Left lung (tissue), 4 donors: ENCODE measurements at regions not wholly inside any gene's neighbourhood (a gene's known extent, or its start where the extent isn't known, plus 50 kb on each side); places are given as distances from the start of the nearest gene placed in this dataset.

Source experiments
- ATAC-seq: fragments of 200-7000 bp; cut with Tn5 transposase; one replicate; pipeline ENCODE4 v1.9.1; 2020; ENCODE audit warnings: moderate library complexity
- DNase-seq, 4 donors: peaks; one replicate each; pipeline ENCODE4 v3.0.0-alpha.2; 2013 to 2020
- H3K27ac ChIP-seq, 2 donors: fragments of 200-600 bp; sonication (generic) in 1 of 2; one replicate each; pipeline versions ENCODE4 v1.5.0 to v1.8.0; 2020 to 2021
- H3K27me3 ChIP-seq, 2 donors: fragments of 200-600 bp; sonication (generic) in 1 of 2; one replicate each; pipeline versions ENCODE4 v1.5.0 to v1.8.0; 2020 to 2021
- H3K36me3 ChIP-seq, 2 donors: fragments of 200-600 bp; sonication (generic) in 1 of 2; one replicate each; pipeline versions ENCODE4 v1.5.0 to v1.8.0; 2020 to 2021
- H3K4me1 ChIP-seq, 2 donors: fragments of 200-600 bp; one replicate each; pipeline ENCODE4 v1.8.0; 2021
- H3K4me3 ChIP-seq, 2 donors: fragments of 200-600 bp; sonication (generic) in 1 of 2; one replicate each; pipeline versions ENCODE4 v1.5.0 to v1.8.0; 2020 to 2021; ENCODE audit warnings: mild to moderate bottlenecking in 1 of 2
- H3K9me3 ChIP-seq, 2 donors: fragments of 200-600 bp; sonication (generic) in 1 of 2; one replicate each; pipeline versions ENCODE4 v1.5.0 to v1.8.0; 2020 to 2021
- intact Hi-C, 2 donors: fragments of 100-400 bp; cut with DNase I; formaldehyde crosslinking; loops; one replicate each; pipeline versions ENCODE4 v1.11.2 to v1.14.2; 2022
- TF ChIP-seq, protein P1 (sequence below), 2 donors: fragments of 200-600 bp; sonication (generic) in 1 of 2; IDR thresholded peaks; one replicate each; pipeline versions ENCODE4 v1.5.0 to v1.8.0; 2021; ENCODE audit warnings: antibody characterized with exemption in 2 of 2
- donor health status: DM: no; HTN: yes; CAD: no.
- donor health status: DM: no; HTN: no; CAD: no.

DNA sequence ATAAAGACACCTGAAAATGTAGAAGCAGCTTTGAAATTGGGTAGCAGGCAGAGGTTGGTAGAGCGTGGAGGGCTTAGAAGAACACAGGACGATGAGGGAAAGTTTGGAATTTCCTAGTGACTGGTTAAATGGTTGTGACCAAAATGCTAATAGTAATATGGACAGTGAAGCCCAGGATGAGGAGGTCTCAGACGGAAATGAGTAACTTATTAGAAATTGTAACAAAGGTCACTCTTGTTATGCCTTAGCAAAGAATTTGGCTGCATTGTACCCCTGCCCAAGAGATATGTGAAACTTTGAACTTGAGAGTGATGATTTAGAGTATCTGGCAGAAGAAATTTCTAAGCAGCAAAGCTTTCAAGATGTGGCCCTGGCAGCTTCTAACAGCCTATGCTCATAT lies 382.5 kb downstream of the KCNN2 start:
- ATAC-seq (no peak), DNase-seq (no peak)
- H3K9me3 ChIP-seq: peaks cover 0 to 3% of the 10 kb centered on the region in 2 donors
- TF ChIP-seq, protein P1, sequence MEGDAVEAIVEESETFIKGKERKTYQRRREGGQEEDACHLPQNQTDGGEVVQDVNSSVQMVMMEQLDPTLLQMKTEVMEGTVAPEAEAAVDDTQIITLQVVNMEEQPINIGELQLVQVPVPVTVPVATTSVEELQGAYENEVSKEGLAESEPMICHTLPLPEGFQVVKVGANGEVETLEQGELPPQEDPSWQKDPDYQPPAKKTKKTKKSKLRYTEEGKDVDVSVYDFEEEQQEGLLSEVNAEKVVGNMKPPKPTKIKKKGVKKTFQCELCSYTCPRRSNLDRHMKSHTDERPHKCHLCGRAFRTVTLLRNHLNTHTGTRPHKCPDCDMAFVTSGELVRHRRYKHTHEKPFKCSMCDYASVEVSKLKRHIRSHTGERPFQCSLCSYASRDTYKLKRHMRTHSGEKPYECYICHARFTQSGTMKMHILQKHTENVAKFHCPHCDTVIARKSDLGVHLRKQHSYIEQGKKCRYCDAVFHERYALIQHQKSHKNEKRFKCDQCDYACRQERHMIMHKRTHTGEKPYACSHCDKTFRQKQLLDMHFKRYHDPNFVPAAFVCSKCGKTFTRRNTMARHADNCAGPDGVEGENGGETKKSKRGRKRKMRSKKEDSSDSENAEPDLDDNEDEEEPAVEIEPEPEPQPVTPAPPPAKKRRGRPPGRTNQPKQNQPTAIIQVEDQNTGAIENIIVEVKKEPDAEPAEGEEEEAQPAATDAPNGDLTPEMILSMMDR (IDR thresholded peaks at IDR 0.05): no peak
- intact Hi-C loops: no loop called here
- no peaks in the 10 kb centered on the region for H3K27me3 ChIP-seq
- H3K4me3 ChIP-seq: no peak overlapping the region
- no peak overlapping the region for H3K27ac ChIP-seq
- no peaks in the 10 kb centered on the region for H3K36me3 ChIP-seq
- no peaks in the 10 kb centered on the region for H3K4me1 ChIP-seq

DNA sequence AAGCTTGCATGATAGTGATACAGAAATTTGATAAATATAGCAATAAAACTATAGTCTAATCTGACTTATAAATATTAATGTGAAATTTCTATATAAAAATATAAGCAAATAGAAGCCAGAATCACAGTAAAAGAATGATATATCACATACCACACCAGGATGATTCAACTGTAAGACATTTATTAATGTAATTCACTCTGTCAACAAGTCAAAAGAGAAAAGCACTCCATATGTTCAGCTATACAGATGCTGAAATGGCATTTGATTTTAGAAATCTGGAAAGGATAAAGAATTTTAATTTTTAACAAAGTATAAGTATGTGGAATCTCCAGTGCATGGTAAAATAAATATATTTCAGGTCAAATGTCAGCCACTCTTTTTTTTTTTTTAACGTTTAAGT lies 372.4 kb downstream of the KCNN2 start:
- Histone ChIP-seq H3K27me3 (no peaks in the 10 kb centered on the region), H3K27ac (no peak overlapping the region), H3K4me3 (no peak overlapping the region), H3K4me1 (no peaks in the 10 kb centered on the region), H3K36me3 (no peaks in the 10 kb centered on the region), H3K9me3 (no peaks in the 10 kb centered on the region)
- ATAC-seq (no peak), DNase-seq (no peak)
- intact Hi-C loops: no loop called here
- TF ChIP-seq, protein P1 (IDR thresholded peaks at IDR 0.05): no peak

DNA sequence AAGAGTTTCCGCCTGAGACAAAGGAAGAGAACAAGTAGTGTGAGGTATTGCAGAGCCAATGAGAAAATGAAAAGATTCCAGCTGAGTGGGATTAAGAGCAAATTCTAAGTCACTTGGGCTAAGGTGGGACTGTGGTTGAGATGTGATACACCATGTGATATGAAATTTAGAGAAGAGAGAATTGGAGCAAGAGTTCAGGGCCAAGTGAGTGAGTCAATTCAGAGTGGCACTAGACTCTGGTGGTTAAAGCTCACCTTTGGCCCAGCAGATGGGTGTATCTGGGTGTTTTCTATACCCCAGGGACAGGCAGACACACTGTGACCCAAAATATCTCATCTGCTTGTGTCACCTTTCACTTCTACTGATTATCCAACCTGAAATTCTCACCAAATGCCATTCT lies 368.1 kb downstream of the KCNN2 start:
- DNase-seq (no peak), ATAC-seq (no peak)
- no peaks in the 10 kb centered on the region for H3K9me3 ChIP-seq
- no peaks in the 10 kb centered on the region for H3K36me3 ChIP-seq
- H3K27me3 ChIP-seq: no peaks in the 10 kb centered on the region
- TF ChIP-seq, protein P1 (IDR thresholded peaks at IDR 0.05): no peak
- H3K4me3 ChIP-seq: no peak overlapping the region
- intact Hi-C loops: no loop called here
- H3K27ac ChIP-seq: no peak overlapping the region
- H3K4me1 ChIP-seq: no peaks in the 10 kb centered on the region

DNA sequence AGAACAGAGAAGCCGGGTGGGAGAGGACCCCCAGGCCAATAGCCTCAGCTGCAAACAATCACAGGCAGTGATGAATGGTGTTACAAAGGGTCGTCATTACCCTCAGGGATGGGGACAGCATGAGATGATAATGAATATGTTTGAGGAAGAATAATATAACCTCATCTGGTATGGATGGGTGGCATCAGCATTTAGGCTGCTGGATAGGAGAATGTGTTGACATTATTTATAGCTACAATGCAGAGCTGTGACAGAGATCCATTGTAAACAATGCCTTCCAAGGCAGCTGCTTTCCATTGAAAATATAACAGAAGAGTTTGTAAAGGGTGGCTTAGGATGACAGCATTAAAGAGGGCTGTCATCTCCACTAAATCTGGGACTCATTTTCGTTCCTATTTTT lies 365.5 kb downstream of the KCNN2 start:
- no peaks in the 10 kb centered on the region for H3K27me3 ChIP-seq
- intact Hi-C loops: no loop called here
- H3K9me3 ChIP-seq: no peaks in the 10 kb centered on the region
- TF ChIP-seq, protein P1 (IDR thresholded peaks at IDR 0.05): no peak
- DNase-seq (no peak), ATAC-seq (no peak)
- no peaks in the 10 kb centered on the region for H3K36me3 ChIP-seq
- no peaks in the 10 kb centered on the region for H3K4me1 ChIP-seq
- no peak overlapping the region for H3K4me3 ChIP-seq
- no peak overlapping the region for H3K27ac ChIP-seq

DNA sequence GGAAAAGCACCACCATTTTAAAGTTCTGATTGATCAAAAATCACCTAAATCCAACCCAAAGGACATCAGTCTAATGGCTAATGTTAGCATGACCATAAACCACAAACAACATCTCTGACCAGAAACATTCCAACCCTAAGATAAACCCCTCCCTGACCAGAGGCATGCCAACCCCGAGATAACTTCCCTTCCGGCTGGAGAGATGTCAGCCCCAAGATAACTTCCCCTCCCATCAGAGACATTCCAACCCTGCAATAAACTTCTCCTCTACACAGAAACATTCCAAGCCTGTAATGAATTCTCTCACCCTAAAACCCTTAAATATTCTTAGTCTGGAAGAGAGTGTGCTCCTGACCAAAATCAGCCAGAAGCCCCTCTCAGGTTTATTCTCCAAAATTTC lies 364.3 kb downstream of the KCNN2 start:
- no peaks in the 10 kb centered on the region for H3K4me1 ChIP-seq
- H3K36me3 ChIP-seq: no peaks in the 10 kb centered on the region
- H3K27ac ChIP-seq: no peak overlapping the region
- TF ChIP-seq, protein P1 (IDR thresholded peaks at IDR 0.05): no peak
- intact Hi-C loops: no loop called here
- no peaks in the 10 kb centered on the region for H3K9me3 ChIP-seq
- ATAC-seq (no peak), DNase-seq (no peak)
- no peaks in the 10 kb centered on the region for H3K27me3 ChIP-seq
- no peak overlapping the region for H3K4me3 ChIP-seq
